Right ventricle myocardium superior (tissue), 1 donor: ENCODE measurements at regions not wholly inside any gene's neighbourhood (a gene's known extent, or its start where the extent isn't known, plus 50 kb on each side); places are given as distances from the start of the nearest gene placed in this dataset.
"Not testable (repeated sequence)": the region's sequence is repeated elsewhere in the genome, so short reads cannot be mapped to it uniquely, and the experiment has no call there.

Source experiments
- ATAC-seq: fragments of 200-7000 bp; cut with Tn5 transposase; one replicate; pipeline ENCODE4 v1.9.1; 2020; ENCODE audit warnings: mild to moderate bottlenecking; ENCODE audit not compliant: poor library complexity
- DNase-seq: peaks from one replicate; pipeline ENCODE4 v3.0.0-alpha.2; 2020
- intact Hi-C: fragments of 100-400 bp; cut with DNase I; formaldehyde crosslinking; loops from one replicate; pipeline ENCODE4 v1.11.2; 2022
- donor health status: DM: no; HTN: yes; CAD: no; lungs with severe emphysema.

- DNase-seq, result no peak
- intact Hi-C loops, result no loop called here
- ATAC-seq, result no peak
Measured at GRCh38 chr4:159689526-159689925, 586.6 kb downstream of the RAPGEF2 start.

- no peak for ATAC-seq
- intact Hi-C loops, result no loop called here
Measured at GRCh38 chr4:159697322-159698283, 594.7 kb downstream of the RAPGEF2 start.

GRCh38 chr4:159698336-159698735, 595.5 kb downstream of the RAPGEF2 start:
- ATAC-seq (no peak), DNase-seq (no peak)
- intact Hi-C loops, result no loop called here

More at GRCh38 chr4:159697322-159698283, 594.7 kb downstream of the RAPGEF2 start:
- no peak for DNase-seq

GRCh38 chr4:159702200-159702599, 599.3 kb downstream of the RAPGEF2 start:
- intact Hi-C loops, result no loop called here
- DNase-seq (no peak), ATAC-seq (no peak)

GRCh38 chr4:159705334-159705733, 602.5 kb downstream of the RAPGEF2 start:
- DNase-seq (no peak), ATAC-seq (no peak)
- intact Hi-C loops, result no loop called here

GRCh38 chr4:159706704-159707103, 603.8 kb downstream of the RAPGEF2 start:
- ATAC-seq, result no peak
- DNase-seq, result no peak
- intact Hi-C loops, result no loop called here

GRCh38 chr4:159715180-159715579, 612.3 kb downstream of the RAPGEF2 start:
- ATAC-seq, DNase-seq, intact Hi-C loops: not testable (repeated sequence)

GRCh38 chr4:159719531-159719930, 616.7 kb downstream of the RAPGEF2 start:
- intact Hi-C loops, result no loop called here
- no peak for DNase-seq
- no peak for ATAC-seq

- ATAC-seq (no peak), DNase-seq (no peak)
- intact Hi-C loops, result no loop called here
Measured at GRCh38 chr4:159722052-159722451, 619.2 kb downstream of the RAPGEF2 start.

- DNase-seq (no peak), ATAC-seq (no peak)
- intact Hi-C loops, result no loop called here
Measured at GRCh38 chr4:159722918-159723317, 620.0 kb downstream of the RAPGEF2 start.

GRCh38 chr4:159723341-159724048, 620.6 kb downstream of the RAPGEF2 start:
- intact Hi-C loops, result no loop called here
- DNase-seq, result no peak
- ATAC-seq, result no peak

GRCh38 chr4:159725571-159725970, 622.7 kb downstream of the RAPGEF2 start:
- ATAC-seq, result no peak
- intact Hi-C loops, result no loop called here
- no peak for DNase-seq

GRCh38 chr4:159735281-159736207, 632.7 kb downstream of the RAPGEF2 start:
- DNase-seq (no peak), ATAC-seq (no peak)
- intact Hi-C loops, result no loop called here

- intact Hi-C loops, result no loop called here
- ATAC-seq (no peak), DNase-seq (no peak)
Measured at GRCh38 chr4:159736411-159736810, 633.5 kb downstream of the RAPGEF2 start.

GRCh38 chr4:159743971-159744370, 641.1 kb downstream of the RAPGEF2 start:
- ATAC-seq, result no peak
- intact Hi-C loops, result no loop called here
- no peak for DNase-seq

GRCh38 chr4:159747983-159748382, 645.1 kb downstream of the RAPGEF2 start:
- intact Hi-C loops, result no loop called here
- ATAC-seq, result no peak
- no peak for DNase-seq

- intact Hi-C loops, result no loop called here
- ATAC-seq (no peak), DNase-seq (no peak)
Measured at GRCh38 chr4:159748834-159749444, 646.1 kb downstream of the RAPGEF2 start.

GRCh38 chr4:159757499-159757898, 654.6 kb downstream of the RAPGEF2 start:
- DNase-seq, result no peak
- intact Hi-C loops, result no loop called here
- ATAC-seq, result no peak
